Retina (tissue), 1 donor: ENCODE measurements at regions not wholly inside any gene's neighbourhood (a gene's known extent, or its start where the extent isn't known, plus 50 kb on each side); places are given as distances from the start of the nearest gene placed in this dataset.
"Not testable (repeated sequence)": the region's sequence is repeated elsewhere in the genome, so short reads cannot be mapped to it uniquely, and the experiment has no call there.

Experiments
- DNase-seq: peaks from one replicate; pipeline ENCODE4 v3.0.0-alpha.2; 2016

GRCh38 chr10:44752451-44753441, 158.4 kb upstream of the TMEM72 start:
- DNase-seq: no peak

- not testable (repeated sequence) for DNase-seq
These were observed 156.8 kb upstream of the TMEM72 start for GRCh38 chr10:44754355-44754754.

- DNase-seq: no peak
These were observed 155.7 kb upstream of the TMEM72 start for GRCh38 chr10:44755481-44755880.

GRCh38 chr10:44756216-44756615, 154.9 kb upstream of the TMEM72 start:
- DNase-seq: no peak

- DNase-seq: no peak
These were observed 153.5 kb upstream of the TMEM72 start for GRCh38 chr10:44757551-44758205.

- DNase-seq: no peak
These were observed 152.0 kb upstream of the TMEM72 start for GRCh38 chr10:44759122-44759521.

GRCh38 chr10:44760513-44760912, 150.6 kb upstream of the TMEM72 start:
- DNase-seq: no peak

- no peak for DNase-seq
These were observed 150.1 kb upstream of the TMEM72 start for GRCh38 chr10:44761076-44761475.

- no peak for DNase-seq
These were observed 147.8 kb upstream of the TMEM72 start for GRCh38 chr10:44763331-44763730.

GRCh38 chr10:44765299-44765698, 145.8 kb upstream of the TMEM72 start:
- no peak for DNase-seq

GRCh38 chr10:44766631-44767030, 144.5 kb upstream of the TMEM72 start:
- DNase-seq: no peak

- DNase-seq: no peak
These were observed 141.7 kb upstream of the TMEM72 start for GRCh38 chr10:44769450-44769849.

GRCh38 chr10:44771233-44771995, 139.7 kb upstream of the TMEM72 start:
- no peak for DNase-seq

GRCh38 chr10:44773565-44773964, 137.6 kb upstream of the TMEM72 start:
- no peak for DNase-seq

- DNase-seq: no peak
These were observed 136.3 kb upstream of the TMEM72 start for GRCh38 chr10:44774676-44775401.

- DNase-seq: no peak
These were observed 135.8 kb upstream of the TMEM72 start for GRCh38 chr10:44775402-44775741.

- no peak for DNase-seq
These were observed 135.0 kb upstream of the TMEM72 start for GRCh38 chr10:44776181-44776580.

- DNase-seq: no peak
These were observed 131.6 kb upstream of the TMEM72 start for GRCh38 chr10:44779511-44779910.

GRCh38 chr10:44780426-44780825, 130.7 kb upstream of the TMEM72 start:
- DNase-seq: no peak

GRCh38 chr10:44781131-44781530, 130.0 kb upstream of the TMEM72 start:
- DNase-seq: no peak

- no peak for DNase-seq
These were observed 124.8 kb upstream of the TMEM72 start for GRCh38 chr10:44786286-44786850.

GRCh38 chr10:44787480-44788075, 123.6 kb upstream of the TMEM72 start:
- DNase-seq: no peak
